ENCODE measurements at regions not wholly inside any gene's neighbourhood (a gene's known extent, or its start where the extent isn't known, plus 50 kb on each side); places are given as distances from the start of the nearest gene placed in this dataset.

GRCh38 chr10:4517746-4518145 lies 308.3 kb upstream of the AKR1E2 start:
- H3K27me3 Mint-ChIP-seq (ENCODE audit: low read depth): no peaks in the 10 kb centered on the region; the same call in 1 of the 2 replicates
- no peak overlapping the region for H3K27ac Mint-ChIP-seq
- TF ChIP-seq E2F1 (CRISPR knock-in tag; IDR thresholded peaks at IDR 0.05) (no peak), JUN (CRISPR knock-in tag; IDR thresholded peaks at IDR 0.05) (no peak), ZNF512 (CRISPR knock-in tag; IDR thresholded peaks at IDR 0.05; ENCODE audit: borderline replicate concordance) (no peak), NR2C2 (CRISPR knock-in tag; IDR thresholded peaks at IDR 0.05) (no peak), JAZF1 (CRISPR knock-in tag; IDR thresholded peaks at IDR 0.05) (no peak), NFE2L1 (CRISPR knock-in tag; IDR thresholded peaks at IDR 0.05) (no peak), GTF2I (CRISPR knock-in tag; conservative IDR thresholded peaks at IDR 0.05) (no peak), TEAD4 (CRISPR knock-in tag; IDR thresholded peaks at IDR 0.05) (no peak), E2F4 (CRISPR knock-in tag; IDR thresholded peaks at IDR 0.05; ENCODE audit: borderline replicate concordance, low read depth) (no peak), ZNF263 (CRISPR knock-in tag; IDR thresholded peaks at IDR 0.05; ENCODE audit: low read depth) (no peak), CDX4 (CRISPR knock-in tag; IDR thresholded peaks at IDR 0.05; ENCODE audit: borderline replicate concordance) (no peak), ERG (CRISPR knock-in tag; IDR thresholded peaks at IDR 0.05) (no peak), AFF4 (CRISPR knock-in tag; IDR thresholded peaks at IDR 0.05; ENCODE audit: borderline replicate concordance) (no peak), USF2 (CRISPR knock-in tag; IDR thresholded peaks at IDR 0.05) (no peak)
- ChIA-PET POLR2A (no interaction called here), CTCF (no interaction called here)
- no peaks in the 10 kb centered on the region for H3K4me1 Mint-ChIP-seq
- DNase-seq (ENCODE audit: low spot score) (no peak), ATAC-seq (no peak)
- no peaks in the 10 kb centered on the region for H3K36me3 Mint-ChIP-seq
- H3K9me3 Mint-ChIP-seq: no peaks in the 10 kb centered on the region
- no peak overlapping the region for H3K4me3 Mint-ChIP-seq

- no peak for TF ChIP-seq TP53 (CRISPR knock-in tag; IDR thresholded peaks at IDR 0.05)
- DNase-seq (ENCODE audit: low spot score): no peak
- Mint-ChIP-seq H3K27me3 (ENCODE audit: low read depth) (no peaks in the 10 kb centered on the region; the same call in 1 of the 2 replicates), H3K9me3 (no peaks in the 10 kb centered on the region), H3K4me1 (no peaks in the 10 kb centered on the region), H3K36me3 (no peaks in the 10 kb centered on the region), H3K27ac (no peak overlapping the region), H3K4me3 (no peak overlapping the region)
- no peak for ATAC-seq
- CTCF ChIA-PET: interaction anchor here (0.5 kb wide), 1 partner anchor 216 kb away, joined by 3 read pairs; no protein-coding TSS in a partner anchor
- POLR2A ChIA-PET: no interaction called here
Measured at GRCh38 chr10:4515721-4516120, 310.3 kb upstream of the AKR1E2 start.
